SJCRH30 (cell line): ENCODE measurements at regions not wholly inside any gene's neighbourhood (a gene's known extent, or its start where the extent isn't known, plus 50 kb on each side); places are given as distances from the start of the nearest gene placed in this dataset.

ENCODE experiments used
- DNase-seq, 2 experiments: peaks; one replicate each; pipeline ENCODE4 v3.0.0-alpha.2; 2015 to 2020
- H3K27ac ChIP-seq: fragments of 250-450 bp; sonication (Bioruptor Pico); 2 replicates; pipeline ENCODE4 v1.5.1; 2020; ENCODE audit warnings: mild to moderate bottlenecking, moderate library complexity
- H3K27me3 ChIP-seq: fragments of 250-450 bp; sonication (Bioruptor Pico); 2 replicates; pipeline ENCODE4 v1.5.1; 2020; ENCODE audit warnings: mild to moderate bottlenecking, moderate library complexity
- H3K36me3 ChIP-seq: fragments of 250-450 bp; sonication (Bioruptor Pico); 2 replicates; pipeline ENCODE4 v1.5.1; 2020; ENCODE audit warnings: mild to moderate bottlenecking, moderate library complexity
- H3K4me1 ChIP-seq: fragments of 250-450 bp; sonication (Bioruptor Pico); 2 replicates; pipeline ENCODE4 v1.5.1; 2020; ENCODE audit warnings: mild to moderate bottlenecking, moderate library complexity
- H3K4me3 ChIP-seq: fragments of 250-450 bp; sonication (Bioruptor Pico); 2 replicates; pipeline ENCODE4 v1.5.1; 2020; ENCODE audit warnings: mild to moderate bottlenecking, moderate library complexity
- H3K9me3 ChIP-seq: fragments of 250-450 bp; sonication (Bioruptor Pico); replicated peaks from 2 replicates; pipeline ENCODE4 v1.5.1; 2020; ENCODE audit warnings: mild to moderate bottlenecking, moderate library complexity

- Histone ChIP-seq H3K4me1 (no peaks in the 10 kb centered on the region), H3K36me3 (no peaks in the 10 kb centered on the region), H3K27ac (no peak overlapping the region), H3K4me3 (no peak overlapping the region), H3K9me3 (no peaks in the 10 kb centered on the region), H3K27me3 (no peaks in the 10 kb centered on the region)
- peak in 1 of 2 experiments; percentile 31 for DNase-seq
Observed at GRCh38 chr4:177555007-177555574, 112.9 kb upstream of the AGA start.

GRCh38 chr4:177557416-177557815, 115.2 kb upstream of the AGA start:
- Histone ChIP-seq H3K4me1 (no peaks in the 10 kb centered on the region), H3K27ac (no peak overlapping the region), H3K27me3 (no peaks in the 10 kb centered on the region), H3K4me3 (no peak overlapping the region), H3K9me3 (no peaks in the 10 kb centered on the region), H3K36me3 (no peaks in the 10 kb centered on the region)
- no peak for DNase-seq

DNA sequence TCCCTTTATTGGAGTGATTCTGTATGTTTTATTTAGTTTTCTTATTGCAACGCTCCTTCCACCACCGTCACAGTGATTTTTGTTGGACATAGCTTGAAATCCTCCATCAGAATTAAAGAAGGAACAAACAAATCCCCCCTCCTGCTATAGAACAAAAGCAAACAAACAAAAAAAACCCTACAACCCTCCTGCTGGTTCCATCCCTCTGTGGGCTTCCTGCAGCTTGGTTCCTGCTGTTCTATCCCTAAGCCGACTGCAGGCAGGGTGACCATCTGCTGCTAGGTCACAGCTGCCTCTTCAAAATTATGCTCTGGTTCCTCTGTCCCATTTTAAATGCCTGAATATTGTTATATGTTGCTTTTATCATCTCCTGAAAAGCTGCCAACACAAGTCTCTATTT, 116.8 kb upstream of the AGA start:
- H3K9me3 ChIP-seq = no peaks in the 10 kb centered on the region
- no peak for DNase-seq
- H3K27ac ChIP-seq = no peak overlapping the region
- H3K27me3 ChIP-seq = no peaks in the 10 kb centered on the region
- H3K4me3 ChIP-seq = no peak overlapping the region
- no peaks in the 10 kb centered on the region for H3K36me3 ChIP-seq
- H3K4me1 ChIP-seq = no peaks in the 10 kb centered on the region

DNA sequence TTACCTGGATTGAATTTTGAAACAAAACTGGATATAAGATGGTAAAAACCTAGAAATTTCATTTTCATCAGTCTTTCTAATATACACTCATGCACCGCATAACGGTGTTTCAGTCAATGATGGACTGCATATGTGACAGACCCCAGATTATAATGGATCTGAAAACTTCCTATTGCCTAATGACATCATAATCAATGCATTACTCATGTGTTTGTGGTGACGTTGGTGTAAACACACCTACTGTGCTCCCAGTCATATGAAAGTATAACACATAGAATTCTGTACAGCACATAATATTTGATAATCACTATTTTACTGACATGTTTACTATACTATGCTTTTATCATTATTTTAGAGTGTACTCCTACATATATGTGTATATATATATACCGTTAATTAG, 119.9 kb upstream of the AGA start:
- no peaks in the 10 kb centered on the region for H3K27me3 ChIP-seq
- no peaks in the 10 kb centered on the region for H3K4me1 ChIP-seq
- no peak overlapping the region for H3K27ac ChIP-seq
- H3K9me3 ChIP-seq = no peaks in the 10 kb centered on the region
- H3K36me3 ChIP-seq = no peaks in the 10 kb centered on the region
- DNase-seq = no peak
- H3K4me3 ChIP-seq = no peak overlapping the region

GRCh38 chr4:177562859-177563258, 120.6 kb upstream of the AGA start:
- DNase-seq = no peak
- Histone ChIP-seq H3K27me3 (no peaks in the 10 kb centered on the region), H3K27ac (no peak overlapping the region), H3K4me3 (no peak overlapping the region), H3K4me1 (no peaks in the 10 kb centered on the region), H3K36me3 (no peaks in the 10 kb centered on the region), H3K9me3 (no peaks in the 10 kb centered on the region)

DNA sequence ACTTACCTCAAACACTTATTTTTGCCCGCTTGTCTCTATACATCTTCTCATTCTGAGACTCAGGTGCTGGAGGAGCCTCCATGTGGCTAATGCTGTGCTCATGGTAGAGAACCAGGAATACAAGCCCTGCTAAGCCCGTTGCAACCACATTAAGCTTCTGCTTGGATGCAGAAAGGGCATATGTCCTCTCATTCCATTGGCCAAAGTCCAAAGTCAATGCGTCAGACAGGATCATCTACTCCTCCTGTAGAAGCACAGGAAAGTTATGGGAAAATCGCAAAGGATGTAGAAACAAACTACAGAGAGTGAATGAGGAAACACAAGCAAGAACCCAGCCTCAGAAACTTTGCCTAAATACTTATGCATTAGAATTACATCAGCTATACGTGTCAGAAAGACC, 124.5 kb upstream of the AGA start:
- no peak for DNase-seq
- H3K27ac ChIP-seq = no peak overlapping the region
- H3K9me3 ChIP-seq = no peaks in the 10 kb centered on the region
- no peak overlapping the region for H3K4me3 ChIP-seq
- no peaks in the 10 kb centered on the region for H3K4me1 ChIP-seq
- H3K27me3 ChIP-seq = no peaks in the 10 kb centered on the region
- H3K36me3 ChIP-seq = no peaks in the 10 kb centered on the region

- no peak overlapping the region for H3K27ac ChIP-seq
- no peak for DNase-seq
- no peak overlapping the region for H3K4me3 ChIP-seq
Observed at GRCh38 chr4:177568931-177569330, 126.7 kb upstream of the AGA start.

DNA sequence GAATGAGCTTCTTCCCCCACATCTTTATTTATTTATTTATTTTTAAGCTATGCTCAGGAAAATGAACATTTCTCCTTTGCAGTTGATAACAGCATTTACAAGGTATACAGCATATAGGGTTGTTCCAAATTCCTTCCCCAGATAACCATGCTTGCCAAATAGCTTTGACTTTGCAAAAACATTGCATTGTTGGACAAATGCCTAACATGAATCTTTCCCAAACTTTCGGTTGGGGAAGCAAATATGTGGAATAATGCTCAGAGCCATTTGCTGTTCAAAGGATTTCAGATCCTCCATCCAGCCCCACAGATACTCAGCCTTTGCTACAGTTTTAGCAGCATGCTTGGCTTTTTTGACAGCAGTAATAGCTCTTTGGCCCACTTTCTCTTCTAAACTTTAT, 127.2 kb upstream of the AGA start:
- DNase-seq = no peak
- Histone ChIP-seq H3K4me1 (no peaks in the 10 kb centered on the region), H3K27me3 (no peaks in the 10 kb centered on the region), H3K27ac (no peak overlapping the region), H3K4me3 (no peak overlapping the region), H3K36me3 (no peaks in the 10 kb centered on the region), H3K9me3 (no peaks in the 10 kb centered on the region)

More at GRCh38 chr4:177568931-177569330, 126.7 kb upstream of the AGA start:
- H3K36me3 ChIP-seq = no peaks in the 10 kb centered on the region
- H3K9me3 ChIP-seq = no peaks in the 10 kb centered on the region
- no peaks in the 10 kb centered on the region for H3K27me3 ChIP-seq
- H3K4me1 ChIP-seq = no peaks in the 10 kb centered on the region

- H3K36me3 ChIP-seq = no peaks in the 10 kb centered on the region
- no peaks in the 10 kb centered on the region for H3K27me3 ChIP-seq
- peak in 1 of 2 experiments; percentile 27 for DNase-seq
- H3K4me1 ChIP-seq = no peaks in the 10 kb centered on the region
- no peak overlapping the region for H3K4me3 ChIP-seq
- no peak overlapping the region for H3K27ac ChIP-seq
- no peaks in the 10 kb centered on the region for H3K9me3 ChIP-seq
Observed at GRCh38 chr4:177573507-177573906, 131.3 kb upstream of the AGA start.

- Histone ChIP-seq H3K27me3 (no peaks in the 10 kb centered on the region), H3K27ac (no peak overlapping the region), H3K9me3 (no peaks in the 10 kb centered on the region), H3K4me3 (no peak overlapping the region), H3K36me3 (no peaks in the 10 kb centered on the region), H3K4me1 (no peaks in the 10 kb centered on the region)
- DNase-seq = no peak
Observed at GRCh38 chr4:177574446-177574845, 132.2 kb upstream of the AGA start.

DNA sequence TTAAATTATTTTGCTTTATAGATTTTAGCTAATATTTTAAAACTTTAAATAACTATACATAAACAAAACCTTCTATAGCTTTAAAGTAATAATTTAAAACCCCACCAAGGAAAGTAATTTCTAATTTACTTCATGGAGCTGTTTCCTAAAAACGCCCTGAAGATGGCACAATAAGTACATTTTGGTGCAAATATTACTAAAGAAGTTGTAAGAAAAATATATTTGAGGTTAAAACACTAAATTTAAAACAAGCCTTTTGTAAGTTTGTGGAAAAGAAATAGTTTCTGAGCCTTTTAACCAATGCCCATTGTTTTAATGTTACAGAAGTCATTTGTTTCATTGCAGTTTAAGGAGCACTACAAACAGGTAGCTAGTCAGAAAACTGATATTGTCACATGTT, 137.4 kb upstream of the AGA start:
- no peak for DNase-seq
- Histone ChIP-seq H3K27me3 (no peaks in the 10 kb centered on the region), H3K9me3 (no peaks in the 10 kb centered on the region), H3K4me3 (no peak overlapping the region), H3K36me3 (no peaks in the 10 kb centered on the region), H3K4me1 (peaks cover 3% of the 10 kb centered on the region; the same call in 1 of the 2 replicates), H3K27ac (no peak overlapping the region)

- 0 out of 2 replicates have a peak overlapping the region, but pooled peaks have one; percentile 14 for H3K27ac ChIP-seq
- H3K4me1 ChIP-seq = peaks cover 3% of the 10 kb centered on the region; the same call in 1 of the 2 replicates
- no peak overlapping the region for H3K4me3 ChIP-seq
- no peaks in the 10 kb centered on the region for H3K27me3 ChIP-seq
- no peaks in the 10 kb centered on the region for H3K36me3 ChIP-seq
- peak in 1 of 2 experiments; percentile 10 for DNase-seq
- H3K9me3 ChIP-seq = no peaks in the 10 kb centered on the region
Observed at GRCh38 chr4:177582992-177583391, 140.8 kb upstream of the AGA start.

DNA sequence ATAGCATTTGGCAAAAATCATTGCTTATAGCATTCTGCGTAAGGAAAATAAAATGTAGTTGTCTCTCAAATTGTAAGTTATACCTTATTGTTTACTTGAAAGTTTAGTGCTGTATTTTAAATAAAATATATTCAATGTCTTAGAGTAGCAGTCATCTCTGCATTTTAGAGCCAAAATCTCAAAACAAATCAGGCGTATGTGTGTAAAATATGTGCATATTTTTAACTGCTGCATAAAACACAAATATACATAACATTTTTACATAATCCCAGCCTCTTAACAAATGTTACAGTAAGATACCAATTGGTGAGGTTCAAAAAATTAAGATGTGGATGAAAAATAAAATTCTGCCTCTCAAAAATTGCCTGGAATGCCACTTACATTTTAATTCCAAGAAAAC, 145.8 kb upstream of the AGA start:
- no peaks in the 10 kb centered on the region for H3K36me3 ChIP-seq
- no peak overlapping the region for H3K27ac ChIP-seq
- DNase-seq = no peak
- H3K9me3 ChIP-seq = no peaks in the 10 kb centered on the region
- no peak overlapping the region for H3K4me3 ChIP-seq
- H3K27me3 ChIP-seq = no peaks in the 10 kb centered on the region
- peaks cover 2% of the 10 kb centered on the region; the same call in 1 of the 2 replicates for H3K4me1 ChIP-seq

- Histone ChIP-seq H3K27ac (no peak overlapping the region), H3K4me3 (no peak overlapping the region)
- no peak for DNase-seq
Observed at GRCh38 chr4:177595386-177595785, 153.1 kb upstream of the AGA start.

GRCh38 chr4:177596035-177596434, 153.8 kb upstream of the AGA start:
- Histone ChIP-seq H3K4me3 (no peak overlapping the region), H3K4me1 (no peaks in the 10 kb centered on the region), H3K27me3 (no peaks in the 10 kb centered on the region), H3K36me3 (no peaks in the 10 kb centered on the region), H3K27ac (no peak overlapping the region), H3K9me3 (no peaks in the 10 kb centered on the region)
- DNase-seq = peak; percentile 11 to 36

More at GRCh38 chr4:177595386-177595785, 153.1 kb upstream of the AGA start:
- Histone ChIP-seq H3K36me3 (no peaks in the 10 kb centered on the region), H3K27me3 (no peaks in the 10 kb centered on the region), H3K9me3 (no peaks in the 10 kb centered on the region), H3K4me1 (no peaks in the 10 kb centered on the region)

DNA sequence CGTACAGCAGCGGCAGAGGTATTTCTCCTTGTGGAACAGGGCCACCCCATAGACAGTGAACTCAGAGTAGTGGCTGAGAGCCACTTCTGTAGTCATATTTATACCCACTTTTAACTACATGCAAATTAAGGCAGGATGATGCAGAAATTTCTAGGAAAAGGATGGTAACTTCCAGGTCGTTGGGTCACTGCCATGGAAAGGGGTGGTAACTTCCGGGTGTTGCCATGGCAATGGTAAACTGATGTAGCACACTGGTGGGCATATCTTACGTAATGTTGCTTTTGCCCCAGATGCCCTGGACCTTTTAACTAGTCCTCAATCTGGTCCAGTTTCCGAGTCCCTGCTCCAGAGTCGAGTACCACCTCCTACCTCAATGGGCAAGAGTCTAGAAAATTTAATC, 154.8 kb upstream of the AGA start:
- Histone ChIP-seq H3K9me3 (no peaks in the 10 kb centered on the region), H3K27ac (no peak overlapping the region)
- no peak for DNase-seq

More for the DNA sequence above, 154.8 kb upstream of the AGA start:
- no peaks in the 10 kb centered on the region for H3K4me1 ChIP-seq
- no peak overlapping the region for H3K4me3 ChIP-seq
- no peaks in the 10 kb centered on the region for H3K36me3 ChIP-seq
- no peaks in the 10 kb centered on the region for H3K27me3 ChIP-seq
